Colonic mucosa (tissue), 4 donors: ENCODE measurements at regions not wholly inside any gene's neighbourhood (a gene's known extent, or its start where the extent isn't known, plus 50 kb on each side); places are given as distances from the start of the nearest gene placed in this dataset.

Experiments used
- DNase-seq: peaks from one replicate; pipeline ENCODE4 v3.0.0-alpha.2; 2020
- H3K27ac ChIP-seq: fragments of 200-600 bp; one replicate; pipeline ENCODE4 v1.8.0; 2021
- H3K27me3 ChIP-seq: fragments of 200-600 bp; one replicate; pipeline ENCODE4 v1.8.0; 2021
- H3K36me3 ChIP-seq: fragments of 200-600 bp; one replicate; pipeline ENCODE4 v1.8.0; 2021
- H3K4me1 ChIP-seq: fragments of 200-600 bp; one replicate; pipeline ENCODE4 v1.8.0; 2021; ENCODE audit warnings: mild to moderate bottlenecking
- H3K4me3 ChIP-seq: fragments of 200-600 bp; one replicate; pipeline ENCODE4 v1.8.0; 2021
- H3K9ac ChIP-seq, 2 donors: one replicate each; pipeline ENCODE4 v1.7.0; 2013; ENCODE audit warnings: control low read depth in 2 of 2, low read depth in 2 of 2, low read length in 2 of 2
- H3K9me3 ChIP-seq: fragments of 200-600 bp; one replicate; pipeline ENCODE4 v1.8.0; 2021
- intact Hi-C: fragments of 100-400 bp; cut with DNase I; formaldehyde crosslinking; loops from one replicate; pipeline ENCODE4 v1.14.1; 2022
- TF ChIP-seq, protein P1 (sequence below): fragments of 200-600 bp; IDR thresholded peaks from one replicate; pipeline ENCODE4 v1.8.0; 2022; ENCODE audit warnings: antibody characterized with exemption, mild to moderate bottlenecking
- donor health status: healthy.
- donor health status: DM: no; HTN: no; CAD: no.
- donor health status: DM: no; HTN: no; CAD: no.

- H3K9me3 ChIP-seq, result no peaks in the 10 kb centered on the region
- no peaks in the 10 kb centered on the region for H3K27me3 ChIP-seq
- DNase-seq, result no peak
- no peaks in the 10 kb centered on the region for H3K36me3 ChIP-seq
- H3K4me1 ChIP-seq, result no peaks in the 10 kb centered on the region
- no peak overlapping the region for H3K4me3 ChIP-seq
- H3K9ac ChIP-seq, result no peak overlapping the region
- TF ChIP-seq, protein P1, sequence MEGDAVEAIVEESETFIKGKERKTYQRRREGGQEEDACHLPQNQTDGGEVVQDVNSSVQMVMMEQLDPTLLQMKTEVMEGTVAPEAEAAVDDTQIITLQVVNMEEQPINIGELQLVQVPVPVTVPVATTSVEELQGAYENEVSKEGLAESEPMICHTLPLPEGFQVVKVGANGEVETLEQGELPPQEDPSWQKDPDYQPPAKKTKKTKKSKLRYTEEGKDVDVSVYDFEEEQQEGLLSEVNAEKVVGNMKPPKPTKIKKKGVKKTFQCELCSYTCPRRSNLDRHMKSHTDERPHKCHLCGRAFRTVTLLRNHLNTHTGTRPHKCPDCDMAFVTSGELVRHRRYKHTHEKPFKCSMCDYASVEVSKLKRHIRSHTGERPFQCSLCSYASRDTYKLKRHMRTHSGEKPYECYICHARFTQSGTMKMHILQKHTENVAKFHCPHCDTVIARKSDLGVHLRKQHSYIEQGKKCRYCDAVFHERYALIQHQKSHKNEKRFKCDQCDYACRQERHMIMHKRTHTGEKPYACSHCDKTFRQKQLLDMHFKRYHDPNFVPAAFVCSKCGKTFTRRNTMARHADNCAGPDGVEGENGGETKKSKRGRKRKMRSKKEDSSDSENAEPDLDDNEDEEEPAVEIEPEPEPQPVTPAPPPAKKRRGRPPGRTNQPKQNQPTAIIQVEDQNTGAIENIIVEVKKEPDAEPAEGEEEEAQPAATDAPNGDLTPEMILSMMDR, result no peak
- H3K27ac ChIP-seq, result no peak overlapping the region
- intact Hi-C loops, result no loop called here
Observed at GRCh38 chr5:107325866-107326265, 344.9 kb downstream of the EFNA5 start.

GRCh38 chr5:107324809-107325208, 345.9 kb downstream of the EFNA5 start:
- DNase-seq, result no peak
- intact Hi-C loops, result no loop called here
- H3K4me3 ChIP-seq, result no peak overlapping the region
- H3K27me3 ChIP-seq, result no peaks in the 10 kb centered on the region
- TF ChIP-seq, protein P1, result no peak
- no peaks in the 10 kb centered on the region for H3K36me3 ChIP-seq
- H3K4me1 ChIP-seq, result no peaks in the 10 kb centered on the region
- no peak overlapping the region for H3K27ac ChIP-seq
- no peak overlapping the region for H3K9ac ChIP-seq
- no peaks in the 10 kb centered on the region for H3K9me3 ChIP-seq

GRCh38 chr5:107324071-107324470, 346.7 kb downstream of the EFNA5 start:
- Histone ChIP-seq H3K4me3 (no peak overlapping the region), H3K27me3 (no peaks in the 10 kb centered on the region), H3K9me3 (no peaks in the 10 kb centered on the region), H3K4me1 (no peaks in the 10 kb centered on the region), H3K9ac (no peak overlapping the region), H3K27ac (no peak overlapping the region), H3K36me3 (no peaks in the 10 kb centered on the region)
- intact Hi-C loops, result no loop called here
- no peak for DNase-seq
- TF ChIP-seq, protein P1, result no peak

DNA sequence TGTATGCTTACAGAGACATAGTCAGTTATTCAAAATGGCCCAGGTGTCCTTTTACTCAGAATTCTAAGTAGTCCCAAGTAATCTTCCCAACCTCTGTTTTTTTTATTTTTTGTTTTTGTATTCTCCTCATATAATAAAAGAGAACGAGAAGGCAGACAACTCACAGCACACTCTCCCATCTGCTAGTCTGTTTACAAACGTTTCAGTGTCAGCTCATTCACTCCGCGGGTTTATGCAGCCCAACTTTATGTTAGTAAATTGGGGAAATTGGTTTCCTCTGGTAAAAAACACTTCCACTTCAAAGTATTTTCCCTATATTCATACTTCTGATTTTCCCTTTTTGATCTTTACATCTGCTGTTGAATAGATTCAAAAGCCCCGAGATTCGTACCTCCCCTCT, 347.2 kb downstream of the EFNA5 start:
- TF ChIP-seq, protein P1, result no peak
- DNase-seq, result no peak
- Histone ChIP-seq H3K36me3 (no peaks in the 10 kb centered on the region), H3K27me3 (no peaks in the 10 kb centered on the region), H3K9me3 (no peaks in the 10 kb centered on the region), H3K9ac (no peak overlapping the region), H3K4me3 (no peak overlapping the region), H3K27ac (no peak overlapping the region), H3K4me1 (no peaks in the 10 kb centered on the region)
- intact Hi-C loops, result no loop called here

- intact Hi-C loops, result no loop called here
- no peak for DNase-seq
- no peaks in the 10 kb centered on the region for H3K27me3 ChIP-seq
- no peaks in the 10 kb centered on the region for H3K4me1 ChIP-seq
- no peaks in the 10 kb centered on the region for H3K9me3 ChIP-seq
- no peaks in the 10 kb centered on the region for H3K36me3 ChIP-seq
- TF ChIP-seq, protein P1, result no peak
- H3K4me3 ChIP-seq, result no peak overlapping the region
- H3K27ac ChIP-seq, result no peak overlapping the region
- no peak overlapping the region for H3K9ac ChIP-seq
Observed at GRCh38 chr5:107322936-107323335, 347.8 kb downstream of the EFNA5 start.

GRCh38 chr5:107321906-107322305, 348.8 kb downstream of the EFNA5 start:
- Histone ChIP-seq H3K27ac (no peak overlapping the region), H3K27me3 (no peaks in the 10 kb centered on the region), H3K9ac (no peak overlapping the region), H3K9me3 (no peaks in the 10 kb centered on the region), H3K4me3 (no peak overlapping the region), H3K4me1 (no peaks in the 10 kb centered on the region), H3K36me3 (no peaks in the 10 kb centered on the region)
- TF ChIP-seq, protein P1, result no peak
- intact Hi-C loops, result no loop called here
- no peak for DNase-seq
